HEK293T (cell line): ENCODE measurements at regions not wholly inside any gene's neighbourhood (a gene's known extent, or its start where the extent isn't known, plus 50 kb on each side); places are given as distances from the start of the nearest gene placed in this dataset.

ENCODE experiments used
- CTCF ChIA-PET: fragments of 350-600 bp; formaldehyde crosslinking; extraction: SDS; loops from one replicate; lab custom pipeline; 2021; ENCODE audit warnings: antibody characterized with exemption, inconsistent platforms; lab: Yijun Ruan, JAX
- POLR2A ChIA-PET: fragments of 350-600 bp; formaldehyde crosslinking; extraction: SDS; loops from one replicate; lab custom pipeline; 2020; ENCODE audit warnings: antibody characterized with exemption, inconsistent platforms; lab: Yijun Ruan, JAX
- DNase-seq: peaks from one replicate; pipeline ENCODE4 v3.0.0; 2012; ENCODE audit warnings: mixed read lengths; ENCODE audit errors: extremely low spot score
- ARNT ChIP-seq: fragments of 450-650 bp; IDR thresholded peaks from 2 replicates; pipeline ENCODE4 v1.6.1; 2017; ENCODE audit warnings: mild to moderate bottlenecking
- BHLHE40 ChIP-seq: fragments of 450-650 bp; IDR thresholded peaks from 2 replicates; pipeline ENCODE4 v1.6.1; 2016; ENCODE audit warnings: mild to moderate bottlenecking, moderate library complexity, borderline replicate concordance
- CTBP1 ChIP-seq: fragments of 450-650 bp; IDR thresholded peaks from 2 replicates; pipeline ENCODE4 v1.6.1; 2016; ENCODE audit warnings: borderline replicate concordance
- ELF4 ChIP-seq: fragments of 450-650 bp; IDR thresholded peaks from 2 replicates; pipeline ENCODE4 v1.6.1; 2017; ENCODE audit warnings: antibody characterized with exemption
- FOXA1 ChIP-seq: fragments of 450-650 bp; IDR thresholded peaks from 2 replicates; pipeline ENCODE4 v1.6.1; 2016; ENCODE audit warnings: mild to moderate bottlenecking
- FOXK2 ChIP-seq: fragments of 450-650 bp; IDR thresholded peaks from 2 replicates; pipeline ENCODE4 v1.6.1; 2016; ENCODE audit warnings: mild to moderate bottlenecking
- FOXM1 ChIP-seq: fragments of 450-650 bp; IDR thresholded peaks from 2 replicates; pipeline ENCODE4 v1.6.1; 2017; ENCODE audit warnings: mild to moderate bottlenecking, borderline replicate concordance
- HDGF ChIP-seq: fragments of 450-650 bp; IDR thresholded peaks from 2 replicates; pipeline ENCODE4 v1.6.1; 2017; ENCODE audit warnings: antibody characterized with exemption, borderline replicate concordance
- L3MBTL2 ChIP-seq: fragments of 450-650 bp; conservative IDR thresholded peaks from 2 replicates; pipeline ENCODE4 v1.6.1; 2016; ENCODE audit warnings: mild to moderate bottlenecking
- LEF1 ChIP-seq: fragments of 450-650 bp; IDR thresholded peaks from 2 replicates; pipeline ENCODE4 v1.6.1; 2017; ENCODE audit warnings: mild to moderate bottlenecking, borderline replicate concordance
- NFRKB ChIP-seq: fragments of 450-650 bp; IDR thresholded peaks from 2 replicates; pipeline ENCODE4 v1.6.1; 2016; ENCODE audit warnings: mild to moderate bottlenecking, moderate library complexity
- PKNOX1 ChIP-seq: fragments of 450-650 bp; IDR thresholded peaks from 2 replicates; pipeline ENCODE4 v1.6.1; 2016
- SP1 ChIP-seq: fragments of 450-650 bp; IDR thresholded peaks from 2 replicates; pipeline ENCODE4 v1.6.1; 2017
- SUZ12 ChIP-seq: fragments of 450-650 bp; IDR thresholded peaks from 2 replicates; pipeline ENCODE4 v1.6.1; 2016; ENCODE audit warnings: mild to moderate bottlenecking
- TARDBP ChIP-seq: fragments of 450-650 bp; IDR thresholded peaks from 2 replicates; pipeline ENCODE4 v1.6.1; 2016
- ZNF384 ChIP-seq: fragments of 450-650 bp; IDR thresholded peaks from 2 replicates; pipeline ENCODE4 v1.6.1; 2016

GRCh38 chr12:125639826-125640225 lies 574.6 kb downstream of the AACS start:
- ChIA-PET CTCF (no interaction called here), POLR2A (no interaction called here)
- TF ChIP-seq ZNF384 (no peak), CTBP1 (no peak), BHLHE40 (no peak), L3MBTL2 (no peak), SUZ12 (no peak), FOXK2 (no peak)
- no peak for DNase-seq

- TF ChIP-seq LEF1: no peak
- no peak for TF ChIP-seq SUZ12
- no peak for TF ChIP-seq ARNT
- TF ChIP-seq HDGF: no peak
- TF ChIP-seq TARDBP: no peak
- TF ChIP-seq FOXK2: no peak
- no peak for TF ChIP-seq ZNF384
- no peak for TF ChIP-seq FOXM1
- no peak for TF ChIP-seq NFRKB
- DNase-seq: no peak
- CTCF ChIA-PET: no interaction called here
- POLR2A ChIA-PET: no interaction called here
Measured at GRCh38 chr12:125643055-125643454, 577.8 kb downstream of the AACS start.

- TF ChIP-seq CTBP1: no peak
- TF ChIP-seq BHLHE40: no peak
- no peak for TF ChIP-seq FOXA1
- TF ChIP-seq SUZ12: no peak
- TF ChIP-seq SP1: no peak
- no peak for TF ChIP-seq PKNOX1
- no peak for TF ChIP-seq L3MBTL2
- no peak for TF ChIP-seq NFRKB
- TF ChIP-seq LEF1: no peak
- TF ChIP-seq ARNT: no peak
- TF ChIP-seq ELF4: no peak
- no peak for TF ChIP-seq TARDBP
- no peak for TF ChIP-seq FOXK2
- no peak for TF ChIP-seq HDGF
- no peak for TF ChIP-seq FOXM1
- no peak for TF ChIP-seq ZNF384
- ChIA-PET POLR2A (no interaction called here), CTCF (no interaction called here)
- DNase-seq: no peak
Measured at GRCh38 chr12:125645724-125646123, 580.5 kb downstream of the AACS start.

GRCh38 chr12:125650587-125650986 lies 585.4 kb downstream of the AACS start:
- CTCF ChIA-PET: no interaction called here

GRCh38 chr12:125651625-125652024 lies 586.4 kb downstream of the AACS start:
- CTCF ChIA-PET: no interaction called here
- no peak for DNase-seq
- POLR2A ChIA-PET: no interaction called here
- no peak for TF ChIP-seq PKNOX1
- no peak for TF ChIP-seq FOXA1
- TF ChIP-seq BHLHE40: no peak
- TF ChIP-seq CTBP1: no peak
- no peak for TF ChIP-seq ARNT
- no peak for TF ChIP-seq SUZ12
- TF ChIP-seq LEF1: no peak
- TF ChIP-seq FOXM1: no peak
- TF ChIP-seq ZNF384: no peak
- TF ChIP-seq ELF4: no peak
- TF ChIP-seq FOXK2: no peak

More at GRCh38 chr12:125650587-125650986, 585.4 kb downstream of the AACS start:
- DNase-seq: no peak
- TF ChIP-seq FOXA1 (no peak), ARNT (no peak), PKNOX1 (no peak), FOXK2 (no peak), FOXM1 (no peak), BHLHE40 (no peak), SUZ12 (no peak), TARDBP (no peak), LEF1 (no peak), CTBP1 (no peak)
- POLR2A ChIA-PET: no interaction called here

GRCh38 chr12:125652681-125653080 lies 587.4 kb downstream of the AACS start:
- POLR2A ChIA-PET: no interaction called here

More at GRCh38 chr12:125652681-125653080, 587.4 kb downstream of the AACS start:
- TF ChIP-seq NFRKB (no peak), LEF1 (no peak), TARDBP (no peak), HDGF (no peak), FOXK2 (no peak), L3MBTL2 (no peak), PKNOX1 (no peak), FOXM1 (no peak), CTBP1 (no peak), FOXA1 (no peak)
- CTCF ChIA-PET: no interaction called here
- DNase-seq: no peak
